GM12878 (cell line): ENCODE measurements at regions not wholly inside any gene's neighbourhood (a gene's known extent, or its start where the extent isn't known, plus 50 kb on each side); places are given as distances from the start of the nearest gene placed in this dataset.

ENCODE experiments used
- ATAC-seq: fragments of 200-7000 bp; cut with Tn5 transposase; 3 replicates; pipeline ENCODE4 v1.9.1; 2020; ENCODE audit warnings: mild to moderate bottlenecking, moderate library complexity
- BruUV-seq: library from RNA; stranded (reverse); fragments of 400-500 nt; replicated peaks from 2 replicates; lab custom pipeline; 2021; lab: Mats Ljungman, UMichigan
- CTCF ChIA-PET: fragments of 300-600 bp; sonication (Branson Sonifier 250); formaldehyde crosslinking; extraction: SDS; loops from one replicate; lab custom pipeline; 2021; ENCODE audit warnings: inconsistent platforms; lab: Yijun Ruan, JAX
- POLR2A ChIA-PET: fragments of 350-600 bp; formaldehyde crosslinking; extraction: SDS; loops from one replicate; lab custom pipeline; 2021; ENCODE audit warnings: inconsistent platforms; lab: Charles Lee
- RAD21 ChIA-PET: fragments of 300-600 bp; sonication (Branson Sonifier 250); formaldehyde crosslinking; loops from one replicate; lab custom pipeline; 2023; ENCODE audit warnings: antibody characterized with exemption; ENCODE audit not compliant: unreplicated experiment; lab: Charles Lee
- SMC1A ChIA-PET: fragments of 300-600 bp; sonication (Branson Sonifier 250); formaldehyde crosslinking; loops from one replicate; lab custom pipeline; 2023; ENCODE audit not compliant: unreplicated experiment, uncharacterized antibody; lab: Charles Lee
- DNase-seq: peaks from one replicate; pipeline ENCODE4 v3.0.0-alpha.2; 2011; ENCODE audit warnings: low read depth, low spot score
- FAIRE-seq: peaks from 3 replicates; lab custom pipeline; 2011; peaks lifted over from hg19 to GRCh38; lab: Jason Lieb, UNC
- H2AFZ ChIP-seq: 2 replicates; pipeline ENCODE4 v1.6.0; 2011; ENCODE audit warnings: low read depth, low read length, control low read depth; ENCODE audit not compliant: control insufficient read depth
- H3K27ac ChIP-seq: 2 replicates; pipeline ENCODE4 v1.5.1; 2011; ENCODE audit warnings: control low read depth; ENCODE audit not compliant: control insufficient read depth, insufficient read depth
- H3K27me3 ChIP-seq, 2 experiments: replicated peaks in 1 of 2; 2 replicates each; pipeline versions ENCODE4 v1.6.0 to v1.6.1; 2011; ENCODE audit warnings: low read length in 1 of 2; ENCODE audit not compliant: control insufficient read depth in 2 of 2, insufficient read depth in 2 of 2
- H3K36me3 ChIP-seq, 2 experiments: 2 replicates each; pipeline ENCODE4 v1.5.1; 2011; ENCODE audit warnings: low read length in 1 of 2; ENCODE audit not compliant: control insufficient read depth in 2 of 2, insufficient read depth in 2 of 2
- H3K4me1 ChIP-seq: 2 replicates; pipeline ENCODE4 v1.6.1; 2011; ENCODE audit warnings: mild to moderate bottlenecking, low read length, moderate library complexity, mixed read lengths; ENCODE audit not compliant: control insufficient read depth, insufficient read depth
- H3K4me2 ChIP-seq: 2 replicates; pipeline ENCODE4 v1.6.0; 2011; ENCODE audit warnings: control low read depth; ENCODE audit not compliant: control insufficient read depth, insufficient read depth
- H3K4me3 ChIP-seq: fragments of 200-600 bp; sonication (generic); 2 replicates; pipeline ENCODE4 v1.5.1; 2016
- H3K79me2 ChIP-seq: 2 replicates; pipeline ENCODE4 v1.6.0; 2011; ENCODE audit warnings: low read length; ENCODE audit not compliant: control insufficient read depth, insufficient read depth
- H3K9ac ChIP-seq: 2 replicates; pipeline ENCODE4 v1.8.0; 2011; ENCODE audit warnings: low read length, control low read depth, mixed read lengths; ENCODE audit not compliant: control insufficient read depth, insufficient read depth
- H3K9me3 ChIP-seq: replicated peaks from 3 replicates; pipeline ENCODE4 v1.5.1; 2011; ENCODE audit warnings: mild to moderate bottlenecking, low read length; ENCODE audit not compliant: control insufficient read depth, insufficient read depth
- H4K20me1 ChIP-seq: 2 replicates; pipeline ENCODE4 v1.6.0; 2011; ENCODE audit not compliant: control insufficient read depth, insufficient read depth
- BCL11A ChIP-seq: IDR thresholded peaks from 2 replicates; pipeline ENCODE4 v1.6.1; 2011; ENCODE audit warnings: low read depth, low read length
- BHLHE40 ChIP-seq, 2 experiments: fragments of 450-650 bp in 1 of 2; IDR thresholded peaks; 2 replicates each; pipeline ENCODE4 v1.6.1; 2011 to 2017; ENCODE audit warnings: low read depth in 2 of 2, borderline replicate concordance in 1 of 2, improper control_type of control experiment in 1 of 2, low read length in 1 of 2, mild to moderate bottlenecking in 1 of 2
- CBFB ChIP-seq: IDR thresholded peaks from 2 replicates; pipeline ENCODE4 v1.6.1; 2016; ENCODE audit warnings: antibody characterized with exemption, low read depth
- CBX3 ChIP-seq: fragments of 200-600 bp; sonication (generic); IDR thresholded peaks from 2 replicates; pipeline ENCODE4 v1.6.1; 2016; ENCODE audit warnings: low read depth, borderline replicate concordance
- EGR1 ChIP-seq, 2 experiments: IDR thresholded peaks; 1 replicate in 1 of 2; 2 replicates in 1 of 2; pipeline ENCODE4 v1.6.1; 2011 to 2012; ENCODE audit warnings: low read depth in 2 of 2, low read length in 2 of 2, borderline replicate concordance in 1 of 2, mild to moderate bottlenecking in 1 of 2, moderate library complexity in 1 of 2
- GATAD2B ChIP-seq: fragments of 450-650 bp; conservative IDR thresholded peaks from 2 replicates; pipeline ENCODE4 v1.6.1; 2017; ENCODE audit warnings: low read depth, mild to moderate bottlenecking, moderate library complexity
- MEF2B ChIP-seq: fragments of 450-650 bp; IDR thresholded peaks from 2 replicates; pipeline ENCODE4 v1.6.1; 2018; ENCODE audit warnings: mild to moderate bottlenecking, moderate library complexity; ENCODE audit not compliant: partially characterized antibody, poor library complexity, severe bottlenecking
- MTA2 ChIP-seq: fragments of 450-650 bp; IDR thresholded peaks from 2 replicates; pipeline ENCODE4 v1.6.1; 2016; ENCODE audit warnings: low read depth, mild to moderate bottlenecking, moderate library complexity
- MYB ChIP-seq: fragments of 150-350 bp; IDR thresholded peaks from 2 replicates; pipeline ENCODE4 v1.6.1; 2014; ENCODE audit warnings: mild to moderate bottlenecking, low read depth, low read length, borderline replicate concordance
- PAX8 ChIP-seq: fragments of 450-650 bp; IDR thresholded peaks from 2 replicates; pipeline ENCODE4 v1.6.1; 2017; ENCODE audit warnings: mild to moderate bottlenecking, moderate library complexity
- RUNX3 ChIP-seq: IDR thresholded peaks from 2 replicates; pipeline ENCODE4 v1.6.1; 2012; ENCODE audit warnings: low read length, inconsistent platforms
- STAT1 ChIP-seq: fragments of 450-650 bp; conservative IDR thresholded peaks from 2 replicates; pipeline ENCODE4 v1.6.1; 2014; ENCODE audit warnings: antibody characterized with exemption, mild to moderate bottlenecking
- WGBS: methylation state at CpG from one replicate; pipeline ENCODE4 v1.1.6; 2016; ENCODE audit warnings: low lambda C conversion rate; ENCODE audit not compliant: insufficient replicate concordance, insufficient coverage; ENCODE audit errors: missing lambda C conversion rate; 5-methylcytosine and 5-hydroxymethylcytosine counted together
- in situ Hi-C: fragments of 300-500 bp; cut with MboI; formaldehyde crosslinking; loops from 9 replicates; pipeline ENCODE4 v1.14.3; 2018; ENCODE audit warnings: mixed read lengths
- intact Hi-C: fragments of 100-400 bp; cut with micrococcal nuclease; formaldehyde crosslinking; loops from one replicate; pipeline ENCODE4 v1.14.2; 2022; ENCODE audit not compliant: unreplicated experiment
- TF ChIP-seq, protein P1 (sequence below): IDR thresholded peaks from 2 replicates; pipeline ENCODE4 v1.6.1; 2012; ENCODE audit warnings: low read depth, low read length, improper control_type of control experiment
- TF ChIP-seq, protein P2 (sequence below): fragments of 450-650 bp; IDR thresholded peaks from 2 replicates; pipeline ENCODE4 v1.6.1; 2017; ENCODE audit warnings: mild to moderate bottlenecking, moderate library complexity
- TF ChIP-seq, protein P3 (sequence below): fragments of 450-650 bp; IDR thresholded peaks from 2 replicates; pipeline ENCODE4 v1.6.1; 2017; ENCODE audit warnings: borderline replicate concordance
- TF ChIP-seq, protein P4 (sequence below): fragments of 450-650 bp; IDR thresholded peaks from 2 replicates; pipeline ENCODE4 v1.6.1; 2017; ENCODE audit warnings: low read depth, mild to moderate bottlenecking, moderate library complexity

DNA sequence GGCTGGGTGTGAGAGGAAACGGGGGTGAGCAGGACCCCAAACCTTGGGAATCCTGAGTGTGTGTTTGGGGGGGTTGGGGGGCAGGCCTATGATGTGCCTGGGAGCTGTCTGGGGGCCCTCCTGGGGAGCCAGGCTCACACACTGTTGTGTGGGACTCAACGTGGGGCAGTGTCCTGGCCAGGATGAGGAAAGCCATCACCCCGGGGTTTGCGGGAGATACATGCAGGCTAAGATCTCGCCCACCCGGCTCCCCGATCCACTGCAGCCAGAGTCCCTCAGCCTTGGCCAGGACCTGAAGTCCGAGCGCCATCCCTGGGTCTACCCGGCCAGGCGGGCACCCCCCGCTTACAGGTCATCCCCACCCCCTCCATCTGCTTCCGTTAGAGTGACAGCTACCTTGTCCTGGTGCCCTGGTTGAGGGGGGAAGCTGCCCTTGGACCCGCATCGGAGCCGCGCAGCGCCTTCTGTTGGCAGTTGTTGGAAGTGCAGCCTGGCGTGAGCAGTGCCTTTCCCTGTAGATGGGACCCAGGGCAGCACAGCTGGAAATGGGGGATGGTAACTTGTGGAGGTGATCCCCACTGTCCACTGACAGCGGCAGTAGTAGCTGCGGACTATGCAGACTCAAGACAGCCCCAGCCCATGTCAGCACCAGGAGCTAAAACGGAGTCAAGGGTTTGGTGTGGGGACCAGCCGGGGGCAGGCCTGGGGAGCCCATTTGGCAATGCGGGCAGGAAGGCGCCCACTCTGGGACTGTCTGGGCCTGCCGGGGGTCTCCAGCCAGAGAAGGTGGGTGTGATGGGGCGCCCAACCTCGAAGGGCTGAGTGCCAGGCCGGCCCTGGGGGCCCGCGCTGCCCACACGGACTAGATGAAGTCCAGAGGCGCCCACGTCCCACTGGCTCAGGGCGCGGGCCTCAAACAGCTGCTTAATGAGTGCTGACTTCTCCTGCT lies 885.6 kb upstream of the ZNF722 start:
- no peak overlapping the region for H3K27ac ChIP-seq
- no peaks in the 10 kb centered on the region for H3K4me1 ChIP-seq
- no TSS peak for BruUV-seq
- H3K79me2 ChIP-seq = no peaks in the 10 kb centered on the region
- no peak for DNase-seq
- POLR2A ChIA-PET = no interaction called here
- intact Hi-C loops = no loop called here
- in situ Hi-C loops = no loop called here
- no peak overlapping the region for H2AFZ ChIP-seq
- H3K27me3 ChIP-seq = no peaks in the 10 kb centered on the region
- H3K4me2 ChIP-seq = no peak overlapping the region
- H3K9me3 ChIP-seq = no peaks in the 10 kb centered on the region; the same call in 2 of the 3 replicates
- no peak for ATAC-seq
- WGBS = 74% methylated on average over 33 of the region's 36 CpGs
- SMC1A ChIA-PET = no interaction called here
- RAD21 ChIA-PET = no interaction called here
- no peak for FAIRE-seq
- H3K36me3 ChIP-seq = no peaks in the 10 kb centered on the region
- no peak overlapping the region for H3K4me3 ChIP-seq
- CTCF ChIA-PET = no interaction called here
- H4K20me1 ChIP-seq = no peaks in the 10 kb centered on the region
- H3K9ac ChIP-seq = no peak overlapping the region
- TF ChIP-seq, protein P1, sequence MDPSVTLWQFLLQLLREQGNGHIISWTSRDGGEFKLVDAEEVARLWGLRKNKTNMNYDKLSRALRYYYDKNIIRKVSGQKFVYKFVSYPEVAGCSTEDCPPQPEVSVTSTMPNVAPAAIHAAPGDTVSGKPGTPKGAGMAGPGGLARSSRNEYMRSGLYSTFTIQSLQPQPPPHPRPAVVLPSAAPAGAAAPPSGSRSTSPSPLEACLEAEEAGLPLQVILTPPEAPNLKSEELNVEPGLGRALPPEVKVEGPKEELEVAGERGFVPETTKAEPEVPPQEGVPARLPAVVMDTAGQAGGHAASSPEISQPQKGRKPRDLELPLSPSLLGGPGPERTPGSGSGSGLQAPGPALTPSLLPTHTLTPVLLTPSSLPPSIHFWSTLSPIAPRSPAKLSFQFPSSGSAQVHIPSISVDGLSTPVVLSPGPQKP = no peak
- TF ChIP-seq EGR1 (IDR thresholded peaks at IDR 0.05; ENCODE audit: borderline replicate concordance in 1 of 2, low read depth in 2 of 2, low read length in 2 of 2) (no peak), CBFB (no peak), BHLHE40 (IDR thresholded peaks at IDR 0.05; ENCODE audit: borderline replicate concordance in 1 of 2, low read depth in 2 of 2, low read length in 1 of 2) (no peak), STAT1 (no peak), RUNX3 (no peak), MYB (no peak), CBX3 (no peak), MEF2B (no peak), PAX8 (no peak), BCL11A (no peak), MTA2 (no peak), GATAD2B (no peak)
- TF ChIP-seq, protein P2, sequence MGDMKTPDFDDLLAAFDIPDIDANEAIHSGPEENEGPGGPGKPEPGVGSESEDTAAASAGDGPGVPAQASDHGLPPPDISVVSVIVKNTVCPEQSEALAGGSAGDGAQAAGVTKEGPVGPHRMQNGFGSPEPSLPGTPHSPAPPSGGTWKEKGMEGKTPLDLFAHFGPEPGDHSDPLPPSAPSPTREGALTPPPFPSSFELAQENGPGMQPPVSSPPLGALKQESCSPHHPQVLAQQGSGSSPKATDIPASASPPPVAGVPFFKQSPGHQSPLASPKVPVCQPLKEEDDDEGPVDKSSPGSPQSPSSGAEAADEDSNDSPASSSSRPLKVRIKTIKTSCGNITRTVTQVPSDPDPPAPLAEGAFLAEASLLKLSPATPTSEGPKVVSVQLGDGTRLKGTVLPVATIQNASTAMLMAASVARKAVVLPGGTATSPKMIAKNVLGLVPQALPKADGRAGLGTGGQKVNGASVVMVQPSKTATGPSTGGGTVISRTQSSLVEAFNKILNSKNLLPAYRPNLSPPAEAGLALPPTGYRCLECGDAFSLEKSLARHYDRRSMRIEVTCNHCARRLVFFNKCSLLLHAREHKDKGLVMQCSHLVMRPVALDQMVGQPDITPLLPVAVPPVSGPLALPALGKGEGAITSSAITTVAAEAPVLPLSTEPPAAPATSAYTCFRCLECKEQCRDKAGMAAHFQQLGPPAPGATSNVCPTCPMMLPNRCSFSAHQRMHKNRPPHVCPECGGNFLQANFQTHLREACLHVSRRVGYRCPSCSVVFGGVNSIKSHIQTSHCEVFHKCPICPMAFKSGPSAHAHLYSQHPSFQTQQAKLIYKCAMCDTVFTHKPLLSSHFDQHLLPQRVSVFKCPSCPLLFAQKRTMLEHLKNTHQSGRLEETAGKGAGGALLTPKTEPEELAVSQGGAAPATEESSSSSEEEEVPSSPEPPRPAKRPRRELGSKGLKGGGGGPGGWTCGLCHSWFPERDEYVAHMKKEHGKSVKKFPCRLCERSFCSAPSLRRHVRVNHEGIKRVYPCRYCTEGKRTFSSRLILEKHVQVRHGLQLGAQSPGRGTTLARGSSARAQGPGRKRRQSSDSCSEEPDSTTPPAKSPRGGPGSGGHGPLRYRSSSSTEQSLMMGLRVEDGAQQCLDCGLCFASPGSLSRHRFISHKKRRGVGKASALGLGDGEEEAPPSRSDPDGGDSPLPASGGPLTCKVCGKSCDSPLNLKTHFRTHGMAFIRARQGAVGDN = no peak
- TF ChIP-seq, protein P3, sequence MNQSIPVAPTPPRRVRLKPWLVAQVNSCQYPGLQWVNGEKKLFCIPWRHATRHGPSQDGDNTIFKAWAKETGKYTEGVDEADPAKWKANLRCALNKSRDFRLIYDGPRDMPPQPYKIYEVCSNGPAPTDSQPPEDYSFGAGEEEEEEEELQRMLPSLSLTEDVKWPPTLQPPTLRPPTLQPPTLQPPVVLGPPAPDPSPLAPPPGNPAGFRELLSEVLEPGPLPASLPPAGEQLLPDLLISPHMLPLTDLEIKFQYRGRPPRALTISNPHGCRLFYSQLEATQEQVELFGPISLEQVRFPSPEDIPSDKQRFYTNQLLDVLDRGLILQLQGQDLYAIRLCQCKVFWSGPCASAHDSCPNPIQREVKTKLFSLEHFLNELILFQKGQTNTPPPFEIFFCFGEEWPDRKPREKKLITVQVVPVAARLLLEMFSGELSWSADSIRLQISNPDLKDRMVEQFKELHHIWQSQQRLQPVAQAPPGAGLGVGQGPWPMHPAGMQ = no peak
- TF ChIP-seq, protein P4, sequence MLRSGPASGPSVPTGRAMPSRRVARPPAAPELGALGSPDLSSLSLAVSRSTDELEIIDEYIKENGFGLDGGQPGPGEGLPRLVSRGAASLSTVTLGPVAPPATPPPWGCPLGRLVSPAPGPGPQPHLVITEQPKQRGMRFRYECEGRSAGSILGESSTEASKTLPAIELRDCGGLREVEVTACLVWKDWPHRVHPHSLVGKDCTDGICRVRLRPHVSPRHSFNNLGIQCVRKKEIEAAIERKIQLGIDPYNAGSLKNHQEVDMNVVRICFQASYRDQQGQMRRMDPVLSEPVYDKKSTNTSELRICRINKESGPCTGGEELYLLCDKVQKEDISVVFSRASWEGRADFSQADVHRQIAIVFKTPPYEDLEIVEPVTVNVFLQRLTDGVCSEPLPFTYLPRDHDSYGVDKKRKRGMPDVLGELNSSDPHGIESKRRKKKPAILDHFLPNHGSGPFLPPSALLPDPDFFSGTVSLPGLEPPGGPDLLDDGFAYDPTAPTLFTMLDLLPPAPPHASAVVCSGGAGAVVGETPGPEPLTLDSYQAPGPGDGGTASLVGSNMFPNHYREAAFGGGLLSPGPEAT = no peak
